Ishikawa (cell line): ENCODE measurements at regions not wholly inside any gene's neighbourhood (a gene's known extent, or its start where the extent isn't known, plus 50 kb on each side); places are given as distances from the start of the nearest gene placed in this dataset.

Experiments
- CEBPB ChIP-seq: IDR thresholded peaks from 2 replicates; pipeline ENCODE4 v1.6.1; 2012
- CREB1 ChIP-seq: IDR thresholded peaks from 2 replicates; pipeline ENCODE4 v1.6.1; 2012; ENCODE audit warnings: low read depth
- EGR1 ChIP-seq: IDR thresholded peaks from 2 replicates; pipeline ENCODE4 v1.6.1; 2012
- EP300 ChIP-seq: IDR thresholded peaks from 2 replicates; pipeline ENCODE4 v1.6.1; 2012; ENCODE audit warnings: borderline replicate concordance
- FOXM1 ChIP-seq: IDR thresholded peaks from 2 replicates; pipeline ENCODE4 v1.6.1; 2012; ENCODE audit warnings: low read depth, borderline replicate concordance
- MAX ChIP-seq: IDR thresholded peaks from 2 replicates; pipeline ENCODE4 v1.6.1; 2012
- NFIC ChIP-seq: IDR thresholded peaks from 2 replicates; pipeline ENCODE4 v1.6.1; 2012
- RAD21 ChIP-seq: IDR thresholded peaks from 2 replicates; pipeline ENCODE4 v1.6.1; 2012; ENCODE audit warnings: low read depth
- TAF1 ChIP-seq: IDR thresholded peaks from 2 replicates; pipeline ENCODE4 v1.6.1; 2012; ENCODE audit warnings: low read depth, mild to moderate bottlenecking
- TCF12 ChIP-seq: IDR thresholded peaks from 2 replicates; pipeline ENCODE4 v1.6.1; 2012; ENCODE audit warnings: low read depth
- TEAD4 ChIP-seq: IDR thresholded peaks from 2 replicates; pipeline ENCODE4 v1.6.1; 2012
- YY1 ChIP-seq: IDR thresholded peaks from 2 replicates; pipeline ENCODE4 v1.6.1; 2012; ENCODE audit warnings: low read depth
- ZBTB7A ChIP-seq: IDR thresholded peaks from 2 replicates; pipeline ENCODE4 v1.6.1; 2012; ENCODE audit warnings: low read depth
- TF ChIP-seq, protein P1 (sequence below): IDR thresholded peaks from 2 replicates; pipeline ENCODE4 v1.6.1; 2012
- TF ChIP-seq, protein P2 (sequence below): IDR thresholded peaks from 2 replicates; pipeline ENCODE4 v1.6.1; 2012; ENCODE audit warnings: low read depth, mild to moderate bottlenecking

- TF ChIP-seq EGR1 (no peak), TEAD4 (no peak), YY1 (no peak), MAX (no peak), FOXM1 (no peak), TAF1 (no peak), CREB1 (no peak), ZBTB7A (no peak), NFIC (no peak), RAD21 (no peak), CEBPB (no peak), TCF12 (no peak), EP300 (no peak)
- TF ChIP-seq, protein P1, sequence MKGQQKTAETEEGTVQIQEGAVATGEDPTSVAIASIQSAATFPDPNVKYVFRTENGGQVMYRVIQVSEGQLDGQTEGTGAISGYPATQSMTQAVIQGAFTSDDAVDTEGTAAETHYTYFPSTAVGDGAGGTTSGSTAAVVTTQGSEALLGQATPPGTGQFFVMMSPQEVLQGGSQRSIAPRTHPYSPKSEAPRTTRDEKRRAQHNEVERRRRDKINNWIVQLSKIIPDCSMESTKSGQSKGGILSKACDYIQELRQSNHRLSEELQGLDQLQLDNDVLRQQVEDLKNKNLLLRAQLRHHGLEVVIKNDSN, result no peak
- TF ChIP-seq, protein P2, sequence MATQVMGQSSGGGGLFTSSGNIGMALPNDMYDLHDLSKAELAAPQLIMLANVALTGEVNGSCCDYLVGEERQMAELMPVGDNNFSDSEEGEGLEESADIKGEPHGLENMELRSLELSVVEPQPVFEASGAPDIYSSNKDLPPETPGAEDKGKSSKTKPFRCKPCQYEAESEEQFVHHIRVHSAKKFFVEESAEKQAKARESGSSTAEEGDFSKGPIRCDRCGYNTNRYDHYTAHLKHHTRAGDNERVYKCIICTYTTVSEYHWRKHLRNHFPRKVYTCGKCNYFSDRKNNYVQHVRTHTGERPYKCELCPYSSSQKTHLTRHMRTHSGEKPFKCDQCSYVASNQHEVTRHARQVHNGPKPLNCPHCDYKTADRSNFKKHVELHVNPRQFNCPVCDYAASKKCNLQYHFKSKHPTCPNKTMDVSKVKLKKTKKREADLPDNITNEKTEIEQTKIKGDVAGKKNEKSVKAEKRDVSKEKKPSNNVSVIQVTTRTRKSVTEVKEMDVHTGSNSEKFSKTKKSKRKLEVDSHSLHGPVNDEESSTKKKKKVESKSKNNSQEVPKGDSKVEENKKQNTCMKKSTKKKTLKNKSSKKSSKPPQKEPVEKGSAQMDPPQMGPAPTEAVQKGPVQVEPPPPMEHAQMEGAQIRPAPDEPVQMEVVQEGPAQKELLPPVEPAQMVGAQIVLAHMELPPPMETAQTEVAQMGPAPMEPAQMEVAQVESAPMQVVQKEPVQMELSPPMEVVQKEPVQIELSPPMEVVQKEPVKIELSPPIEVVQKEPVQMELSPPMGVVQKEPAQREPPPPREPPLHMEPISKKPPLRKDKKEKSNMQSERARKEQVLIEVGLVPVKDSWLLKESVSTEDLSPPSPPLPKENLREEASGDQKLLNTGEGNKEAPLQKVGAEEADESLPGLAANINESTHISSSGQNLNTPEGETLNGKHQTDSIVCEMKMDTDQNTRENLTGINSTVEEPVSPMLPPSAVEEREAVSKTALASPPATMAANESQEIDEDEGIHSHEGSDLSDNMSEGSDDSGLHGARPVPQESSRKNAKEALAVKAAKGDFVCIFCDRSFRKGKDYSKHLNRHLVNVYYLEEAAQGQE, result no peak
Measured at GRCh38 chr6:54440549-54440948, 132.3 kb downstream of the TINAG start.

GRCh38 chr6:54441020-54441419 is 132.8 kb downstream of the TINAG start:
- no peak for TF ChIP-seq RAD21
- no peak for TF ChIP-seq CREB1
- TF ChIP-seq TCF12, result no peak
- TF ChIP-seq, protein P2, result no peak
- no peak for TF ChIP-seq CEBPB
- TF ChIP-seq, protein P1, result no peak

DNA sequence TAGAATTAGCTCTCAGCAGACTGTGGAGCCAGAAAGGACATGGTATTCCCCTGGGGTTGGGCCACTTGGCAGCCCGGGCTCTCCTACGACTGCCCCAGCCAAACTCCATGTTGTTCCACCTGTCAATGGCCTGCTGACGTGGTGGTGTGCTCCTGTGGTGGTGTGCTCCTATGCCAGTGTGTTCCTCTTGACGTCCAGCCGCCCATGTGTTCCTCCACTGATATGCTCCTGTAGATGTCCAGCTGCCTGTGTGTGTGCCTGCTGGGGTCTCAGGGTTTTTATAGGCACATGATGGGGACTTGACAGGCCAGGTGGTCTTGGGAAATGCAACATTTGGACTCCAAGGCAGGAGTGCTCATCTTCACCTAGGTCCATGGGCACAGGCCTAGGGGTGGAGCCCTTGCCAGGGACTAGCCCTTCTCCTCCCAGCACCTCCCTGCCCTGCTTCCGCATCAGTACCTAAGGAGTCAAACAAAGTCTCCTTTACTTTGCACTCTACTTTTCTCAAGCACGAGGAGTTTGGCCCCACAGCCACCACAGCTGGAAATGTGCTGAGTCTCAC is 133.5 kb downstream of the TINAG start:
- TF ChIP-seq, protein P2, result no peak

GRCh38 chr6:54445207-54445606 is 137.0 kb downstream of the TINAG start:
- no peak for TF ChIP-seq CEBPB
- no peak for TF ChIP-seq MAX
- no peak for TF ChIP-seq FOXM1
- TF ChIP-seq TAF1, result no peak
- no peak for TF ChIP-seq RAD21
- TF ChIP-seq, protein P1, result no peak
- TF ChIP-seq, protein P2, result no peak
- no peak for TF ChIP-seq TCF12
- no peak for TF ChIP-seq YY1
- TF ChIP-seq ZBTB7A, result no peak
